K562 (cell line): ENCODE measurements at regions not wholly inside any gene's neighbourhood (a gene's known extent, or its start where the extent isn't known, plus 50 kb on each side); places are given as distances from the start of the nearest gene placed in this dataset.

Source experiments
- BMI1 ChIP-seq: fragments of 150-350 bp; IDR thresholded peaks from 2 replicates; pipeline ENCODE4 v1.6.1; 2014; ENCODE audit warnings: low read length
- KDM1A ChIP-seq, 2 experiments: fragments of 450-650 bp; IDR thresholded peaks; 2 replicates each; pipeline ENCODE4 v1.6.1; 2016; ENCODE audit warnings: mild to moderate bottlenecking in 2 of 2
- RBFOX2 ChIP-seq: fragments of 200-400 bp; formaldehyde crosslinking; IDR thresholded peaks from 2 replicates; pipeline ENCODE4 v1.6.1; 2017; ENCODE audit warnings: low read depth, mild to moderate bottlenecking, low read length, moderate library complexity
- ZNF174 ChIP-seq: fragments of 250-450 bp; sonication (Bioruptor Pico); IDR thresholded peaks from 2 replicates; pipeline ENCODE4 v1.4.0; 2020; ENCODE audit warnings: mild to moderate bottlenecking
- ZNF24 ChIP-seq: fragments of 450-650 bp; IDR thresholded peaks from 2 replicates; pipeline ENCODE4 v1.6.1; 2016
- ZNF274 ChIP-seq: IDR thresholded peaks from 2 replicates; pipeline ENCODE4 v1.6.1; 2011; ENCODE audit warnings: low read depth, mild to moderate bottlenecking, low read length, moderate library complexity, borderline replicate concordance
- TF ChIP-seq, protein P1 (sequence below), 3 experiments: IDR thresholded peaks in 2 of 3; conservative IDR thresholded peaks in 1 of 3; 2 replicates each; pipeline ENCODE4 v1.5.1; 2011 to 2012; ENCODE audit warnings: low read length in 3 of 3, mild to moderate bottlenecking in 3 of 3, control low read depth in 2 of 3, improper control_type of control experiment in 1 of 3, inconsistent platforms in 1 of 3, low read depth in 1 of 3, mixed read lengths in 1 of 3, moderate library complexity in 1 of 3; ENCODE audit not compliant: insufficient read depth in 2 of 3
- TF ChIP-seq, protein P2 (sequence below): fragments of 250-450 bp; sonication (Bioruptor Pico); IDR thresholded peaks from 2 replicates; pipeline ENCODE4 v1.8.0; 2021; ENCODE audit warnings: mild to moderate bottlenecking, moderate library complexity

- no peak for TF ChIP-seq ZNF174
- no peak for TF ChIP-seq RBFOX2
- TF ChIP-seq ZNF24 = no peak
- TF ChIP-seq ZNF274 = no peak
- TF ChIP-seq KDM1A (IDR thresholded peaks at IDR 0.05) = no peak
- no peak for TF ChIP-seq BMI1
- TF ChIP-seq, protein P1, sequence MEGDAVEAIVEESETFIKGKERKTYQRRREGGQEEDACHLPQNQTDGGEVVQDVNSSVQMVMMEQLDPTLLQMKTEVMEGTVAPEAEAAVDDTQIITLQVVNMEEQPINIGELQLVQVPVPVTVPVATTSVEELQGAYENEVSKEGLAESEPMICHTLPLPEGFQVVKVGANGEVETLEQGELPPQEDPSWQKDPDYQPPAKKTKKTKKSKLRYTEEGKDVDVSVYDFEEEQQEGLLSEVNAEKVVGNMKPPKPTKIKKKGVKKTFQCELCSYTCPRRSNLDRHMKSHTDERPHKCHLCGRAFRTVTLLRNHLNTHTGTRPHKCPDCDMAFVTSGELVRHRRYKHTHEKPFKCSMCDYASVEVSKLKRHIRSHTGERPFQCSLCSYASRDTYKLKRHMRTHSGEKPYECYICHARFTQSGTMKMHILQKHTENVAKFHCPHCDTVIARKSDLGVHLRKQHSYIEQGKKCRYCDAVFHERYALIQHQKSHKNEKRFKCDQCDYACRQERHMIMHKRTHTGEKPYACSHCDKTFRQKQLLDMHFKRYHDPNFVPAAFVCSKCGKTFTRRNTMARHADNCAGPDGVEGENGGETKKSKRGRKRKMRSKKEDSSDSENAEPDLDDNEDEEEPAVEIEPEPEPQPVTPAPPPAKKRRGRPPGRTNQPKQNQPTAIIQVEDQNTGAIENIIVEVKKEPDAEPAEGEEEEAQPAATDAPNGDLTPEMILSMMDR (IDR thresholded peaks at IDR 0.05 in 2 of 3, conservative IDR thresholded peaks at IDR 0.05 in 1 of 3; ENCODE audit: insufficient read depth in 2 of 3, low read depth in 1 of 3, low read length in 3 of 3) = no peak
- TF ChIP-seq, protein P2, sequence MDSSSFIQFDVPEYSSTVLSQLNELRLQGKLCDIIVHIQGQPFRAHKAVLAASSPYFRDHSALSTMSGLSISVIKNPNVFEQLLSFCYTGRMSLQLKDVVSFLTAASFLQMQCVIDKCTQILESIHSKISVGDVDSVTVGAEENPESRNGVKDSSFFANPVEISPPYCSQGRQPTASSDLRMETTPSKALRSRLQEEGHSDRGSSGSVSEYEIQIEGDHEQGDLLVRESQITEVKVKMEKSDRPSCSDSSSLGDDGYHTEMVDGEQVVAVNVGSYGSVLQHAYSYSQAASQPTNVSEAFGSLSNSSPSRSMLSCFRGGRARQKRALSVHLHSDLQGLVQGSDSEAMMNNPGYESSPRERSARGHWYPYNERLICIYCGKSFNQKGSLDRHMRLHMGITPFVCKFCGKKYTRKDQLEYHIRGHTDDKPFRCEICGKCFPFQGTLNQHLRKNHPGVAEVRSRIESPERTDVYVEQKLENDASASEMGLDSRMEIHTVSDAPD = no peak
Measured at GRCh38 chr7:57388761-57389160, 61.2 kb upstream of the ZNF716 start.
